Keratinocyte (primary cell): ENCODE measurements at regions not wholly inside any gene's neighbourhood (a gene's known extent, or its start where the extent isn't known, plus 50 kb on each side); places are given as distances from the start of the nearest gene placed in this dataset.

Experiments
- DNase-seq: peaks from one replicate; pipeline ENCODE4 v3.0.0-alpha.2; 2011; ENCODE audit warnings: low read depth, missing footprints, low spot score
- FAIRE-seq: peaks from 2 replicates; lab custom pipeline; 2011; peaks lifted over from hg19 to GRCh38; lab: Jason Lieb, UNC
- H2AFZ ChIP-seq: 2 replicates; pipeline ENCODE4 v1.6.0; 2012; ENCODE audit warnings: low read length, control low read depth, inconsistent platforms; ENCODE audit not compliant: control insufficient read depth
- H3K27ac ChIP-seq: 2 replicates; pipeline ENCODE4 v1.5.1; 2011; ENCODE audit warnings: low read length; ENCODE audit not compliant: control insufficient read depth, insufficient read depth
- H3K27me3 ChIP-seq: 3 replicates; pipeline ENCODE4 v1.6.0; 2011; ENCODE audit warnings: low read length; ENCODE audit not compliant: control insufficient read depth, insufficient read depth; ENCODE audit errors: extremely low read depth
- H3K36me3 ChIP-seq, 2 experiments: 2 replicates in 1 of 2; 3 replicates in 1 of 2; pipeline ENCODE4 v1.5.1; 2011; ENCODE audit warnings: low read length in 2 of 2, mild to moderate bottlenecking in 1 of 2; ENCODE audit not compliant: control insufficient read depth in 2 of 2, insufficient read depth in 2 of 2; ENCODE audit errors: extremely low read depth in 1 of 2
- H3K4me1 ChIP-seq: 3 replicates; pipeline ENCODE4 v1.5.1; 2011; ENCODE audit warnings: low read length; ENCODE audit not compliant: control insufficient read depth, insufficient read depth; ENCODE audit errors: extremely low read depth
- H3K4me2 ChIP-seq: 3 replicates; pipeline ENCODE4 v1.6.0; 2011; ENCODE audit warnings: low read depth, low read length; ENCODE audit not compliant: control insufficient read depth, insufficient read depth; ENCODE audit errors: extremely low read depth
- H3K4me3 ChIP-seq, 3 experiments: fragments of 200-600 bp in 1 of 3; sonication (generic) in 1 of 3; 2 replicates in 2 of 3; 3 replicates in 1 of 3; pipeline ENCODE4 v1.5.1; 2011 to 2016; ENCODE audit warnings: low read length in 3 of 3, mild to moderate bottlenecking in 3 of 3, control low read depth in 2 of 3, inconsistent platforms in 1 of 3, low read depth in 1 of 3, mixed read lengths in 1 of 3, mixed run types in 1 of 3, moderate library complexity in 1 of 3; ENCODE audit not compliant: control insufficient read depth in 2 of 3, insufficient read depth in 2 of 3; ENCODE audit errors: extremely low read depth in 1 of 3
- H3K79me2 ChIP-seq: 2 replicates; pipeline ENCODE4 v1.6.0; 2012; ENCODE audit warnings: low read length; ENCODE audit not compliant: control insufficient read depth, insufficient read depth
- H3K9ac ChIP-seq: 3 replicates; pipeline ENCODE4 v1.6.0; 2011; ENCODE audit warnings: low read length; ENCODE audit not compliant: control insufficient read depth, insufficient read depth; ENCODE audit errors: extremely low read depth
- H3K9me1 ChIP-seq: 3 replicates; pipeline ENCODE4 v1.6.0; 2011; ENCODE audit warnings: low read length; ENCODE audit not compliant: control insufficient read depth, insufficient read depth; ENCODE audit errors: extremely low read depth
- H3K9me3 ChIP-seq: 2 replicates; pipeline ENCODE4 v1.5.1; 2012; ENCODE audit warnings: low read depth, low read length; ENCODE audit not compliant: control insufficient read depth
- H4K20me1 ChIP-seq: 3 replicates; pipeline ENCODE4 v1.6.0; 2011; ENCODE audit warnings: low read length; ENCODE audit not compliant: control insufficient read depth, insufficient read depth; ENCODE audit errors: extremely low read depth
- EZH2 ChIP-seq: IDR thresholded peaks from one replicate; pipeline ENCODE4 v1.6.1; 2012; ENCODE audit warnings: inconsistent platforms, mild to moderate bottlenecking, low read length, moderate library complexity
- dilution Hi-C: fragments of 300-500 bp; cut with MboI; formaldehyde crosslinking; loops from one replicate; pipeline ENCODE4 v1.7.0; 2020; ENCODE audit warnings: low sequenced_read_pairs; ENCODE audit not compliant: extremely low pct_ligation_motif_present
- TF ChIP-seq, protein P1 (sequence below), 3 experiments: IDR thresholded peaks in 1 of 3; conservative IDR thresholded peaks in 1 of 3; optimal IDR thresholded peaks in 1 of 3; 2 replicates in 2 of 3; 3 replicates in 1 of 3; pipeline versions ENCODE3 to v1.5.1; 2011; ENCODE audit warnings: low read length in 3 of 3, mild to moderate bottlenecking in 3 of 3, moderate library complexity in 2 of 3, control low read depth in 1 of 3, inconsistent platforms in 1 of 3; ENCODE audit not compliant: insufficient read depth in 2 of 3; ENCODE audit errors: extremely low read depth in 1 of 3

DNA sequence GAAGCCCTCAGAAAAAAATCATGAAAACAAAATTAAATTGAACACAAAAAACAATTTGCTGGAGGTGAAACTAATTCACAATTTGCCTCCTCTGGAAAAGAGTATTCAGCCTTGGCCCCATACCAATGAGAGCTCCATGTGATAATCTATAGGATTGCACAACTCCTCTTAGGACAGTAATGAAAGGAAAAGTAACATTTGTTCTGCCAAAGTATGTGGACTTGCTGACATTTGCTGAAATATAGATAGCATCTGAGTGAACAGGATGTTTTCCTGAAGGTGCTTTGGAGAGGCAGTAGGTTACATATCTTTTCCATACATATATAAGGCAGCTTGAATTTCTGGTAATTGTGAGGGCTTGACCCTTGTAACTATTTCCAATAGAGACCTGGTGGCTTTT is 122.8 kb downstream of the OR4C45 start:
- no peak for TF ChIP-seq EZH2
- TF ChIP-seq, protein P1, sequence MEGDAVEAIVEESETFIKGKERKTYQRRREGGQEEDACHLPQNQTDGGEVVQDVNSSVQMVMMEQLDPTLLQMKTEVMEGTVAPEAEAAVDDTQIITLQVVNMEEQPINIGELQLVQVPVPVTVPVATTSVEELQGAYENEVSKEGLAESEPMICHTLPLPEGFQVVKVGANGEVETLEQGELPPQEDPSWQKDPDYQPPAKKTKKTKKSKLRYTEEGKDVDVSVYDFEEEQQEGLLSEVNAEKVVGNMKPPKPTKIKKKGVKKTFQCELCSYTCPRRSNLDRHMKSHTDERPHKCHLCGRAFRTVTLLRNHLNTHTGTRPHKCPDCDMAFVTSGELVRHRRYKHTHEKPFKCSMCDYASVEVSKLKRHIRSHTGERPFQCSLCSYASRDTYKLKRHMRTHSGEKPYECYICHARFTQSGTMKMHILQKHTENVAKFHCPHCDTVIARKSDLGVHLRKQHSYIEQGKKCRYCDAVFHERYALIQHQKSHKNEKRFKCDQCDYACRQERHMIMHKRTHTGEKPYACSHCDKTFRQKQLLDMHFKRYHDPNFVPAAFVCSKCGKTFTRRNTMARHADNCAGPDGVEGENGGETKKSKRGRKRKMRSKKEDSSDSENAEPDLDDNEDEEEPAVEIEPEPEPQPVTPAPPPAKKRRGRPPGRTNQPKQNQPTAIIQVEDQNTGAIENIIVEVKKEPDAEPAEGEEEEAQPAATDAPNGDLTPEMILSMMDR (optimal IDR thresholded peaks at IDR 0.05 in 1 of 3, IDR thresholded peaks at IDR 0.05 in 1 of 3, conservative IDR thresholded peaks at IDR 0.05 in 1 of 3; ENCODE audit: extremely low read depth in 1 of 3, insufficient read depth in 2 of 3, low read length in 3 of 3), result no peak
- H3K9me3 ChIP-seq, result no peaks in the 10 kb centered on the region
- dilution Hi-C loops, result no loop called here
- no peak for DNase-seq
- no peak for FAIRE-seq
- H4K20me1 ChIP-seq, result no peaks in the 10 kb centered on the region
- H3K9ac ChIP-seq, result no peak overlapping the region
- no peak overlapping the region for H2AFZ ChIP-seq
- H3K36me3 ChIP-seq, result no peaks in the 10 kb centered on the region
- no peak overlapping the region for H3K27ac ChIP-seq
- H3K4me3 ChIP-seq, result no peak overlapping the region
- H3K27me3 ChIP-seq, result no peaks in the 10 kb centered on the region
- H3K79me2 ChIP-seq, result no peaks in the 10 kb centered on the region
- no peaks in the 10 kb centered on the region for H3K4me1 ChIP-seq
- no peak overlapping the region for H3K4me2 ChIP-seq
- no peaks in the 10 kb centered on the region for H3K9me1 ChIP-seq

DNA sequence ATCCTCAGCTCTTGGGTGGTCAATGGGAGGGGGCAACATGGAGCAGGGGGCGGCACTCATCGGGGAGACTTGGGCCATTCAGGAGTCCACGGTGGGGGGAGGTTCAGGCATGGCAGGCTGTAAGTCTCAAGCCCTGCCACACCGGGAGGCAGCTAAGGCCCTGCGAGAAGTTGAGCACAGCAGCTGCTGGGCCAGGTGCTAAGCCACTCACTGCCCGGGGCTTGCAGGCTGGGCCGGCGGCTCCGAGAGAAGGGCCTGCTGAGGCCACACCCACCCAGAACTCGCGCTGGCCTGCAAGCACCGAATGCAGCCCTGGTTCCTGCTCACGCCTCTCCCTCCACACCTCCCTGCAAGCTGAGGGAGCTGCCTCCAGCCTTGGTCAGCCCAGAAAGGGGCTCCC is 131.4 kb downstream of the OR4C45 start:
- no peak for TF ChIP-seq EZH2
- TF ChIP-seq, protein P1 (optimal IDR thresholded peaks at IDR 0.05 in 1 of 3, IDR thresholded peaks at IDR 0.05 in 1 of 3, conservative IDR thresholded peaks at IDR 0.05 in 1 of 3; ENCODE audit: extremely low read depth in 1 of 3, insufficient read depth in 2 of 3, low read length in 3 of 3), result no peak
- Histone ChIP-seq H3K27me3 (no peaks in the 10 kb centered on the region), H3K4me3 (no peak overlapping the region), H3K4me2 (no peak overlapping the region), H3K9me1 (no peaks in the 10 kb centered on the region), H3K79me2 (no peaks in the 10 kb centered on the region), H3K4me1 (no peaks in the 10 kb centered on the region), H4K20me1 (no peaks in the 10 kb centered on the region), H3K27ac (no peak overlapping the region), H2AFZ (no peak overlapping the region), H3K36me3 (no peaks in the 10 kb centered on the region), H3K9me3 (no peaks in the 10 kb centered on the region), H3K9ac (no peak overlapping the region)
- DNase-seq (no peak), FAIRE-seq (no peak)
- dilution Hi-C loops, result no loop called here
